K562 (cell line): ENCODE measurements at regions not wholly inside any gene's neighbourhood (a gene's known extent, or its start where the extent isn't known, plus 50 kb on each side); places are given as distances from the start of the nearest gene placed in this dataset.

Experiments
- ATAC-seq: fragments of 200-7000 bp; cut with Tn5 transposase; 3 replicates; pipeline ENCODE4 v1.9.1; 2020; ENCODE audit warnings: moderate library complexity
- BruUV-seq: library from RNA; stranded (reverse); fragments of 400-500 nt; replicated peaks from 2 replicates; lab custom pipeline; 2021; lab: Mats Ljungman, UMichigan
- CTCF ChIA-PET: fragments of 300-600 bp; formaldehyde crosslinking; extraction: SDS; loops from one replicate; lab custom pipeline; 2021; ENCODE audit warnings: low intra/inter-chr PET ratio; lab: Yijun Ruan, JAX
- POLR2A ChIA-PET: fragments of 300-600, 350-650 bp; sonication (Branson Sonifier 250); formaldehyde crosslinking; extraction: SDS; loops from one replicate; lab custom pipeline; 2021; ENCODE audit warnings: antibody characterized with exemption, inconsistent platforms; lab: Yijun Ruan, JAX
- DNase-seq, 4 experiments: peaks; one replicate each; pipeline versions ENCODE4 v3.0.0 to v3.0.0-alpha.2; 2011 to 2018; ENCODE audit warnings: low spot score in 3 of 4, mixed read lengths in 3 of 4; ENCODE audit errors: extremely low read depth in 1 of 4
- FAIRE-seq: peaks from 2 replicates; lab custom pipeline; 2011; peaks lifted over from hg19 to GRCh38; lab: Jason Lieb, UNC
- H2AFZ ChIP-seq: 2 replicates; pipeline ENCODE4 v1.6.0; 2011; ENCODE audit warnings: low read depth, low read length, control low read depth, inconsistent platforms
- H3K27ac ChIP-seq: fragments of 200-600 bp; 3 replicates; pipeline ENCODE4 v1.8.0; 2011; ENCODE audit warnings: low read depth, mild to moderate bottlenecking, control low read depth, inconsistent platforms, low read length, moderate library complexity, mixed read lengths; ENCODE audit errors: extremely low read depth
- H3K27me3 ChIP-seq, 2 experiments: fragments of 300-600 bp in 1 of 2; 2 replicates in 1 of 2; 3 replicates in 1 of 2; pipeline versions ENCODE4 v1.6.0 to v1.8.0; 2011; ENCODE audit warnings: inconsistent platforms in 2 of 2, low read length in 2 of 2, mild to moderate bottlenecking in 1 of 2, mixed read lengths in 1 of 2, moderate library complexity in 1 of 2; ENCODE audit not compliant: control insufficient read depth in 2 of 2, insufficient read depth in 2 of 2
- H3K36me3 ChIP-seq: fragments of 300-600 bp; 3 replicates; pipeline ENCODE4 v1.8.0; 2011; ENCODE audit warnings: mild to moderate bottlenecking, low read length, inconsistent platforms; ENCODE audit not compliant: control insufficient read depth, insufficient read depth
- H3K4me1 ChIP-seq, 2 experiments: fragments of 200-600 bp in 1 of 2; replicated peaks in 1 of 2; 2 replicates in 1 of 2; 3 replicates in 1 of 2; pipeline versions ENCODE4 v1.5.1 to v1.8.0; 2011; ENCODE audit warnings: inconsistent platforms in 2 of 2, low read length in 2 of 2, mild to moderate bottlenecking in 1 of 2, mixed read lengths in 1 of 2, moderate library complexity in 1 of 2; ENCODE audit not compliant: control insufficient read depth in 2 of 2, insufficient read depth in 2 of 2
- H3K4me2 ChIP-seq: 2 replicates; pipeline ENCODE4 v1.6.1; 2011; ENCODE audit warnings: low read length, control low read depth, inconsistent platforms, mixed read lengths; ENCODE audit not compliant: insufficient read depth
- H3K4me3 ChIP-seq: fragments of 200-600 bp; sonication (generic), shearing (Covaris generic); 2 replicates; pipeline ENCODE4 v1.5.1; 2016; ENCODE audit warnings: control low read depth, inconsistent platforms
- H3K79me2 ChIP-seq: fragments of 200-600 bp; 3 replicates; pipeline ENCODE4 v1.8.0; 2011; ENCODE audit warnings: low read length, inconsistent platforms; ENCODE audit not compliant: control insufficient read depth, insufficient read depth
- H3K9ac ChIP-seq, 2 experiments: 2 replicates each; pipeline versions ENCODE4 v1.6.0 to v1.6.1; 2011; ENCODE audit warnings: low read depth in 2 of 2, low read length in 2 of 2, control low read depth in 1 of 2, inconsistent platforms in 1 of 2, mild to moderate bottlenecking in 1 of 2, mixed read lengths in 1 of 2; ENCODE audit not compliant: insufficient read depth in 1 of 2
- H3K9me1 ChIP-seq: one replicate; pipeline ENCODE4 v1.6.0; 2011; ENCODE audit warnings: inconsistent platforms, mild to moderate bottlenecking, low read length, moderate library complexity; ENCODE audit not compliant: control insufficient read depth, insufficient read depth
- H3K9me3 ChIP-seq: replicated peaks from 2 replicates; pipeline ENCODE4 v1.5.1; 2011; ENCODE audit warnings: low read depth, low read length, inconsistent platforms; ENCODE audit not compliant: control insufficient read depth, insufficient read depth
- H4K20me1 ChIP-seq: replicated peaks from 2 replicates; pipeline ENCODE4 v1.6.1; 2011; ENCODE audit warnings: low read length, inconsistent platforms, mixed read lengths; ENCODE audit not compliant: control insufficient read depth, insufficient read depth
- EHMT2 ChIP-seq: fragments of 450-650 bp; IDR thresholded peaks from 2 replicates; pipeline ENCODE4 v1.6.1; 2018; ENCODE audit warnings: antibody characterized with exemption
- HMGXB4 ChIP-seq: sonication (generic); formaldehyde crosslinking; IDR thresholded peaks from 2 replicates; pipeline ENCODE4 v1.8.1; 2023; ENCODE audit warnings: mild to moderate bottlenecking, missing genetic modification reagents
- L3MBTL2 ChIP-seq: fragments of 450-650 bp; IDR thresholded peaks from 2 replicates; pipeline ENCODE4 v1.6.1; 2016; ENCODE audit warnings: mild to moderate bottlenecking, moderate library complexity
- STAT5B ChIP-seq: fragments of 250-450 bp; sonication (Bioruptor Pico); IDR thresholded peaks from 2 replicates; pipeline ENCODE4 v1.8.0; 2021; ENCODE audit warnings: mild to moderate bottlenecking, inconsistent platforms
- WGBS: fragments of 100-300 bp; shearing (Covaris generic); methylation state at CpG from one replicate; pipeline ENCODE4 v1.1.6; 2016; ENCODE audit warnings: low coverage, mixed read lengths; ENCODE audit not compliant: insufficient coverage; ENCODE audit errors: missing lambda C conversion rate; 5-methylcytosine and 5-hydroxymethylcytosine counted together
- in situ Hi-C: fragments of 300-500 bp; cut with MboI; formaldehyde crosslinking; loops from 4 replicates; pipeline ENCODE4 v1.15.0; 2018; ENCODE audit warnings: inconsistent platforms, mixed read lengths
- intact Hi-C: fragments of 100-400 bp; cut with micrococcal nuclease; formaldehyde crosslinking; loops from 2 replicates; pipeline ENCODE4 v1.14.2; 2022
- TF ChIP-seq, protein P1 (sequence below), 3 experiments: fragments of 200-800 bp in 1 of 3; sonication (Bioruptor generic) in 1 of 3; sonication (generic) in 1 of 3; formaldehyde crosslinking in 1 of 3; IDR thresholded peaks; 2 replicates each; pipeline versions ENCODE4 v1.6.1 to v1.8.0; 2016 to 2022; ENCODE audit warnings: mild to moderate bottlenecking in 2 of 3, missing compliant biosample characterization in 2 of 3, missing genetic modification characterization in 2 of 3, missing genetic modification reagents in 1 of 3

- BruUV-seq, result no TSS peak
- FAIRE-seq, result no peak
Observed at GRCh38 chr5:110965773-110966581, 105.5 kb upstream of the TSLP start.

More at GRCh38 chr5:110965773-110966581, 105.5 kb upstream of the TSLP start:
- 4% methylated on average over 3 of the region's 3 CpGs for WGBS
- Histone ChIP-seq H3K4me2 (no peak overlapping the region), H2AFZ (no peak overlapping the region), H4K20me1 (no peaks in the 10 kb centered on the region), H3K79me2 (no peaks in the 10 kb centered on the region), H3K27ac (no peak overlapping the region), H3K9ac (no peak overlapping the region), H3K9me3 (no peaks in the 10 kb centered on the region), H3K36me3 (no peaks in the 10 kb centered on the region), H3K4me1 (no peaks in the 10 kb centered on the region), H3K27me3 (no peaks in the 10 kb centered on the region), H3K4me3 (no peak overlapping the region), H3K9me1 (no peaks in the 10 kb centered on the region)
- no peak for DNase-seq
- in situ Hi-C loops, result no loop called here
- no peak for ATAC-seq
- ChIA-PET POLR2A (no interaction called here), CTCF (no interaction called here)
- intact Hi-C loops, result no loop called here
- TF ChIP-seq L3MBTL2 (no peak), STAT5B (no peak), HMGXB4 (CRISPR knock-in tag) (no peak), EHMT2 (no peak)
- TF ChIP-seq, protein P1, sequence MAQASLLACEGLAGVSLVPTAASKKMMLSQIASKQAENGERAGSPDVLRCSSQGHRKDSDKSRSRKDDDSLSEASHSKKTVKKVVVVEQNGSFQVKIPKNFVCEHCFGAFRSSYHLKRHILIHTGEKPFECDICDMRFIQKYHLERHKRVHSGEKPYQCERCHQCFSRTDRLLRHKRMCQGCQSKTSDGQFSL (CRISPR knock-in tag; IDR thresholded peaks at IDR 0.05), result no peak
- TF ChIP-seq, protein P1 (tag; IDR thresholded peaks at IDR 0.05), result no peak
